Ovary (tissue), 3 donors: ENCODE measurements at regions not wholly inside any gene's neighbourhood (a gene's known extent, or its start where the extent isn't known, plus 50 kb on each side); places are given as distances from the start of the nearest gene placed in this dataset.
"Not testable (repeated sequence)": the region's sequence is repeated elsewhere in the genome, so short reads cannot be mapped to it uniquely, and the experiment has no call there.

Experiments
- CTCF ChIP-seq, 3 donors: fragments of 450-650 bp in 2 of 3; fragments of 200-600 bp in 1 of 3; IDR thresholded peaks; one replicate each; pipeline versions ENCODE4 v1.5.1 to v1.8.0; 2016 to 2022; ENCODE audit warnings: antibody characterized with exemption in 3 of 3, mild to moderate bottlenecking in 1 of 3
- POLR2A ChIP-seq: fragments of 450-650 bp; IDR thresholded peaks from one replicate; pipeline ENCODE4 v1.6.1; 2017; ENCODE audit warnings: antibody characterized with exemption, mild to moderate bottlenecking, moderate library complexity
- donor health status: DM: no; HTN: no; CAD: no.

- not testable (repeated sequence) for TF ChIP-seq CTCF (IDR thresholded peaks at IDR 0.05); POLR2A
Measured at GRCh38 chr20:30723511-30723910, 534.0 kb upstream of the DEFB115 start.
